Renal pelvis (tissue), 1 donor: ENCODE measurements at regions not wholly inside any gene's neighbourhood (a gene's known extent, or its start where the extent isn't known, plus 50 kb on each side); places are given as distances from the start of the nearest gene placed in this dataset.
"Not testable (repeated sequence)": the region's sequence is repeated elsewhere in the genome, so short reads cannot be mapped to it uniquely, and the experiment has no call there.

Experiments
- DNase-seq: peaks from one replicate; pipeline ENCODE4 v3.0.0-alpha.2; 2013

GRCh38 chr10:33036670-33037069 lies 78.6 kb upstream of the ITGB1 start:
- DNase-seq: no peak

- DNase-seq: no peak
Measured at GRCh38 chr10:33035411-33035810, 77.4 kb upstream of the ITGB1 start.

GRCh38 chr10:33034931-33035330 lies 76.9 kb upstream of the ITGB1 start:
- no peak for DNase-seq

DNA sequence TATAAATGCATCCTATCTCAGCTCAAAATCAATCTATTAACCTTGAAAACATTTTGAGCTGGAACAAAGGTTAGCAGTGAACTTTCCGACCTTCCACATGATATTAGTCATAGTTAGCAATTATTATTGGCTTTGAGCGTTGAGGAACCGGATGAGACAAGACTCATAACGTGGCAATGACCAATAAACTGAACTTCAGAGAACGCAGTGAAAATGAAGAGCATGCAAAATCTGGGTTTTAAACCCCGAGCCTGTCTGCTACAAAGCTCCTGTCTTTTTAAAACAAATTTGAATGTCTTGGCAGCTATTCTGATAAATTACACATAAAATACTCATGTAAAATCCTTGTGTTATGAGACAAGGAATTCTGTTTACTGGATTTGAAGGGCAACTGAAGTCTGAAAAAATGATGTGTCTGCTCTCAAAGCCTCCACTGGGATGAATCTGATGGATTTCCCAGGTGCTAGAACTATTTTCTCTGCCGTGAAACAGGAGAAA lies 74.7 kb upstream of the ITGB1 start:
- no peak for DNase-seq

DNA sequence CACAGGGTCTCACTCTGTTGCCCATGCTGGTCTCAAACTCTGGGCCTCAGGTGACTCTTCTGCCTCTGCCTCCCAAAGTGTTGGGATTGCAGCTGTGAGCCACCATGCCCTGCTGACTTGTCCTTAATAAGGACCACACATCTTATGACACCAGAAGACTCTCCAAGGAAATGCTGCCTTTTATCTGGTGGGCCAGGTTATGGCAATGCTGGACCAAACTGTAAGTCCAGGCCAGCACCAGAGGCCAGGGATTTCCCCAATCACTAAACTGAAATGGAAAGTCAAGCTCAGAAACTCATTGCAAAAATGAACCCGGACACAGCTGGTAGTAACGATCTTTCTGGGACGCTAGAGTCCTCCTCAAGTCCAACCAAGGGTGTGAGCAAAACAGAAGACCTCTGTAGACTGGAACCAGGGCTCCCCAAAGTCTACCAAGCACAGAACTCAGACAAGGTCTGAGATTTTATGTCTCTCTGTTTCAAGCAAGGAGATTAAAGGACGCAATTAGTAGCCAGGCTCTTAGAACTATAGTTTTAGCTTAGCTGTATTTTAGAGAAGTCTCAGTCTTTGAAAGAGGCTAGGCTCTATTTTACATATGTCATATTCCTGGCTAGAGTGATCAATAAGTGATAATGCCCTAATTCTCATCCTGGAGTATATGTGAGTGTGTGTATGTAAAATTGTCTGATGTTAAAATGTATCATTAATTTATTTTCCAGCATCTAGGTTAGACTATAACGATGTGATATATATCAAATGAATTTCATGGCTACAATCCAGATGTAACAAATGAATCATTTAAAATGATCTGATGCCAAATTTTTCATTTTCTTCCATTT lies 74.0 kb upstream of the ITGB1 start:
- no peak for DNase-seq

DNA sequence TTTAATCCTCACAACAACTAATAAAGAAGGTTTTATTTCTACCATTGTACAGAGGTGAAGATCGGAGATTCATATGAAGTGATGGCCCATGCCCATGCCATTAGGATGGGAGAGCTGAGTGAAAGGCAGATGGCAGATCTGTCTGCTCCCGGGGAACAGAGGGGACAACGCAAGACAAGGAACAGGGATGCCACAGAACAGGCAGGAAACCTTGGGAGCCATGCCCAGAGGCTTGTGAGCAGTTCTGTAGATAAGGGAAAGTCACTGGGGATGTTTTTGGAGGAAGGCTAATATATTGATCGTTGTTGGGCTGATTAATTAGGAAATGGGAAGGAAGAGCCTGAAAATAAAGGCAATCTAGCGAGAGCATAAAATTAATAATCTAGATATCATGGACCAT lies 73.1 kb upstream of the ITGB1 start:
- DNase-seq: no peak

GRCh38 chr10:33028515-33028914 lies 70.5 kb upstream of the ITGB1 start:
- not testable (repeated sequence) for DNase-seq

GRCh38 chr10:33027088-33027487 lies 69.1 kb upstream of the ITGB1 start:
- DNase-seq: no peak

DNA sequence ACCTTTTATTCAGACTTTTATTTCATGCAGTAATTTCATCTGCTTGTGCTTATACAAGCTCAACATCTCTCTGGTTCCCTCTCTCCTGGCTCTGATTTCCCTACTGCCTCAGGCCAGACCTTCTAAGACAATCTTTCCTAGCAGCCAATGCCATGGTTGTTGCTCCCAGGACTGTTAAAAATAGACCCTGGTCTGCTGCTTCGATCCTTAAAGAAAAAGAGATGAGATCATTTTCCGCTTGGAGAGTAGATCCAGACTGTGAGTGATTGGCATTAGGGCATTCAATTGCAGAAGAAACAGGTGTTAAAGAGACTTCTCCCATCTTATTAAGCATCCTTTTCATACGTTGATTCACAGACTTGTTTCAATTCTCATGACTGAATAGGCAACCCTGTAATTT lies 68.4 kb upstream of the ITGB1 start:
- no peak for DNase-seq

- no peak for DNase-seq
Measured at GRCh38 chr10:33025910-33026309, 67.9 kb upstream of the ITGB1 start.

DNA sequence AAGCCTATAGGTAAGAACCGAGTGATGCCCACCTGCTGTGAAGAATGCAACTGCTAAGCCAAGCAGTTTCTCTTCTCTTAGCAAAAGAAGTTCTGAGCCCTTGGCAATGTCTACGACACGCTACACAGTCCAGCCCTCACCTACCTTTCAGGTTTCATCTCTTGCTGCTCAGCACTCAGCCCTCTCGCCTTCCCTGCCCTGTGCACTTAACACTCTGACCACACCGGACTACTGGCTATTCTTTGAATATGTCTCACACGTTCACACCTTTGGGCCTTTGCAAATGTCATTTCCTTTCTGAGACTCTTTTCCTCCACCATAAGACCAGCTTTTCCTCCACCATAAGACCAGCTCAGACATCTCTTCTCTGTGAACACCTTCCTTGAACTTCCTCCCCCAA lies 67.0 kb upstream of the ITGB1 start:
- DNase-seq: no peak

- DNase-seq: no peak
Measured at GRCh38 chr10:33022691-33023090, 64.7 kb upstream of the ITGB1 start.

DNA sequence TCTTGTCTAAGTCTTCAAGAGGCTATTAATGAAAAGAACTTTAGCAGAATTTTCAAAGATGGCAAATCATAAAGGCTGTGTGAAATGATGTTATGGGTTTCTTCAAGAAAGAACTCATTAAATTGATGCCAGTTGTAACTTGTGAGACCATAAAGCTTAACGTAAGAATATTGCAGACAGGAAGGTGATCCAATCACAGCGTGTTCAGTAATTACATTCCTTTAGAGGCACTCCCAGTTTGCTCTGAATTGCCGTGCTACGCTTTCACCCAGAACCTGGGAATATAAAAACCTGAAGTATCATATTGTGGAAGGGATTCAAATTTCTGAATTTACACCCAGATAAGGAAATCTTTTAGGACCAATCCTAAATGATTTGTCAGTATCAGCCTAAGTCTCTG lies 64.1 kb upstream of the ITGB1 start:
- no peak for DNase-seq

- DNase-seq: no peak
Measured at GRCh38 chr10:33016988-33017387, 59.0 kb upstream of the ITGB1 start.

GRCh38 chr10:33015761-33016547 lies 57.9 kb upstream of the ITGB1 start:
- DNase-seq: no peak

DNA sequence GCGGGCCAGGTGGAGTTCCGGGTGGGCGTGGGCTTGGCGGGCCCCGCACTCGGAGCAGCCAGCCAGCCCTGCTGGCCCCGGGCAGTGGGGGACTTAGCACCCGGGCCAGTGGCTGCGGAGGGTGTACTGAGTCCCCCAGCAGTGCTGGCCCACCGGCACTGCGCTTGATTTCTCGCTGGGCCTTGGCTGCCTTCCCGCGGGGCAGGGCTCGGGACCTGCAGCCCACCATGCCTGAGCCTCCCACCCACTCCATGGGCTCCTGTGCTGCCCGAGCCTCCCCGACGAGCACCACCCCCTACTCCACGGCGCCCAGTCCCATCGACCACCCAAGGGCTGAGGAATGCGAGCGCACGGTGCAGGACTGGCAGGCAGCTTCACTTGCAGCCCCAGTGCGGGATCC lies 55.3 kb upstream of the ITGB1 start:
- DNase-seq: not testable (repeated sequence)

DNA sequence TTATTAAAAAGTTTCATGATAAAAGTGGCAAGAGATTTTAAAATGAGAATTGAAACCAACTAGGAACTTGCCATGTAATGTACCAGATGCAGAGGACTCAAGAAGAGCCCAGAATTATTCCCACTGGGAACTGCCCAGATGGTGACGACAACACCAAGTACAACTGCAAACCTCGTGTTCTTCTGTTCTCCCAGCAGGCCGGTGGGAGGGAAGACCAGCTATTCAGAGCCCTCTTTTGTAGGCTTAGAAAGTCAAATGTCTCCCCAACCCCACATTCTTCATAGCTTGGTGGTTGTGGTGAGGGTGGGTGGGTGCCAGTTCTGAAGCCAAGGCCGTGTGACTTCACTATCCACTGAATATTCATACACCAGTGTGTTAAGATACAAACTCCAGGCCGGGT lies 54.3 kb upstream of the ITGB1 start:
- no peak for DNase-seq

DNA sequence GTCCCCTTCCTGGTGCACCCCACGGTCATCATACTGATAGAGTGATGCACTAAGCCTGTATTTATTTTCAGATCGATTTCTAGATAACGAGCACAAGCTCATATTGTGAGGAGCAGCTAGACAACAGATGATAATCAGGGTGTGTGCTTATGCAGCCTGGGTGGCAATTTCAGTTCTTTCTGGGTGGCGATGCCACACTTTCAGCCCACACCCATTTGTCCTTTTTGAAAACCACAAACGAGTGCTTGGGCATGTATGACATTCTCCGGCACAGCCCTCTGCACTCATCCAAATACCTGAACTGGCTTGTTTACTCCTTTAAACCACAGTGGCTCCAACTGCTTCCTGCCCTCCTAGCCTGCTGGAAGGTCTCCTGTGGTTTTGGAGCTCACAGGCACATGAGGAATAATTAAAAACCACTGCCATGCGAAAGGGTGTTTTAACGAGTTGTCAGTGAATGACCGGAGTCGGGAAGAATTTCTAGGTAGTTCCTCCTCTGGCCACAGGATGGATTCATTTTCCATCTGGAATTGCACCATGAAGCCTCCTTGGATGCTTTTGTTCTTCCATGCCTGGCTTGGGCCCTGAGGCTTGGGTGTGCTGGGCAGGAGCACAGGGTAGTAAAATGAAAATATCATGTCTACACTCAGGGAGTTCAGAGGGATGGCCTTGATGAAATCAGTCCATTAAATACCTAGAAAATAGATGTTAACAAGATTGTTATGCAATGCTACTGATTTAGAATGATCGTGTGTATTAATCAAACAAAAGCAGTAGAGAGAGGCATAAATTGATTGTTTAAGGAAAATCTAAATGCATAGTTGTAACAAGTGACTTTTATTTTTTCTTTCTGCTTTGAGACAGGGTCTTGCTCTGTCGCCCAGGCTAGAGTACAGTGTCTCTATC lies 52.4 kb upstream of the ITGB1 start:
- no peak for DNase-seq

DNA sequence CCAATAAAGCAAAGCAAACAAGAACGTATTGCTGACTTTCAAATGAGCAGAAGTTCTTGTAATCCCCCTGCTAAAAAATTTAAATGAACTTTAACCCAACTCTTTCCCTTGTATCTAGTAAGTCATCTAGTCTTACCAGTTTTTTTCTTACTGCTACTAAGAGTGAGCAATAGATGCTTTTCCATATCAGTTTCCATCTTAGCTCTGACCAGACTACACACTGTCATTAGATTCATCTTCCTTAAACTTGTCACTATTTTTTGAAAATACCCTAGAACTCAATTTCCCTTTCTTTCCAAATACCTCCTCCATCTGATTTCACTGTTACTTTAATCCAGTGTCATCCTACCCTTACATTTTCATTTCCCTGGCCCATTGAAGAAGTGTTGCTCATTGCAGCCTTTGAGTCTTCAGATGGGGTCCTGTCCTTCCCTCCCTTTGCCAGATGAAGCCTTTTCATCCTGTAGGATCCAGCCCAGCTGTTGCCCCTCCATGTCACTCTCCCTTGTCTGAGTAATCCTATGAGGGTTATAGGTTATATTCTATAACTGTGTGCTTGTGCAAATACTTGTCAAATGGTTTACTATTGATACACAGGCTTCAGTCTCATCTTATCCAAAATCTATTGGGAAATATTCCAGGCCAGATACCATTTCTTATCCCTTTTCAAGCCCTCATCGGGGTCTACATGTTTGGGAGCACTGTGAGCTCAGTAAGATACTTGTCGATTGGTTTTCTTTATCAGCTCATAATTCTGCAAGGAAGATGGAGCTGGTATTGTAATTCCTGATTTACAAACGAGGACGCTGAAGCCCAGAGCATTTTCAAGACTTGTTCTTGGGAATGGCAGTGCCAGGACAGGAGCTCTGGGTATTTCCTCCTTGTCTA lies 51.5 kb upstream of the ITGB1 start:
- no peak for DNase-seq

DNA sequence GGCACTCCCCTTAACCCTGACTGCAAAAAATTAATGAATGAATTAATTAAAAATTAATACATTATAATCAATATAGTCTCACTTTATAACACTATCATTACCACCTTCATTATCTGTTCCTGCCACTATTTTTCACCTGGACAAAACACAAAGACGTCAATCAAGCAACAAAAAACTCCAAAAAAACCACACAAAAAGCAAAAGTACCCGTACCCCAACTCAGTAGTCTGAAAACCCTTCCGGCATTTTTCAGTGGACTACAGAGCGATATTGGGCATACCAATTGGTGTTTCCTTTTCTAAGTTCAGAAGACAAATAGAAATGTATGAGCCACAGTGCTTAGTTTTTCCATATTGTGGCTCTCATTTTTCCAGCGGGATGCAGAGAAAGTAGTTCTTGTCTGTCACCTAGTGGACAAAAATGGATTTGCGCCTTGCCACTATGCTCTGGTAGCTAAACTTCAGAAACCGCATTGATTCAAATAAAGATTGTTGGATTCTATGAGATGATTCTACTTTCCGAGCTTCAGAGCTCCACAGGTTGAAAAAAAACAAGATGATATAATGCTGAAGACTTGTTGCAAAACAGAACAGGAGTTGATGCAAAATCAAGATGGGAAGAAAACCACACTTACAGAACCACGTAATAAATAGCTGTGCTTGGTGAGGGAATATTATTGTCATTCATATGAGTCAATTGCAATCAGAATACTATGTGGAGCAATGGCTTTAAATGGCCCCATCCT lies 50.6 kb upstream of the ITGB1 start:
- peak; percentile 73 for DNase-seq
